ENCODE measurements at regions not wholly inside any gene's neighbourhood (a gene's known extent, or its start where the extent isn't known, plus 50 kb on each side); places are given as distances from the start of the nearest gene placed in this dataset.

DNA sequence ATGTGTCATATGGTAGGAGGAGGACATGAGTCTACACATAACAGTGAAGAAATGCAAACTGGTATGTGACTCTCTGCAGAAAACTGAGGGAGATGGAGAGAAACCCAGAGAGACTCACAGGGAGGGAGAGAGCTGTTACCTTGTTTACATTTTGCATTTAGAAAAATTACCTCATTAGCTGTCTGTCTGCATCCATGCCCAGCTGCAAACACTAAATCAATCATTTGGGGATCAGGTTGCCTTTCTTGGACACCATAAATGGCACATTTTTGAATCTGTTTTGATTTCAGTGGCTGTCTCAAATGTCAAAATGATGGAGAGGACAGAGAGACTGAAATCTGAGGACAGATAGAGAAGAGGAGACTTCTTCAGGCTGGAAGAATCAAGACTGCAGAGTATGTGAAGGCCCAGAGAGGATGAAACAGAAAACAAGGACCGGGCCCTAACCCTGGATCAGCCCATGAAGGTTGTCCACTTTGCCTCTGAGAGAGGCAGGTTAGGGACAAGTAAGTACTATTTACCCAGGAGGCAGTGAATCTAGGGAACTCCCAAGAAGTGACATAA, 92.2 kb downstream of the UNC5CL start (continued):
- TF ChIP-seq SIN3A (IDR thresholded peaks at IDR 0.05; ENCODE audit: low read depth): no peak

GRCh38 chr6:40937491-40937890, 101.5 kb downstream of the UNC5CL start:
- H3K36me3 ChIP-seq (ENCODE audit: control insufficient read depth in 1 of 2, insufficient read depth in 2 of 2, low read length in 2 of 2): no peaks in the 10 kb centered on the region
- no peak overlapping the region for H3K9ac ChIP-seq (ENCODE audit: low read length)
- ChIA-PET RAD21 (ENCODE audit: low non-redundant PET in 1 of 2, low total read pairs in 2 of 2, uncharacterized antibody in 2 of 2, unreplicated experiment in 2 of 2) (no interaction called here), CTCF (no interaction called here), POLR2A (no interaction called here)
- no peak overlapping the region for H3K4me2 ChIP-seq (ENCODE audit: low read length)
- DNase-seq (ENCODE audit: low read depth, low spot score): no peak
- H3K4me1 ChIP-seq (ENCODE audit: control insufficient read depth in 1 of 2, insufficient read depth in 2 of 2, low read length in 2 of 2): peaks cover 0 to 5% of the 10 kb centered on the region in 2 experiments; a peak in 1 of 4 replicates
- no peak overlapping the region for H3K4me3 ChIP-seq (replicated peaks in 1 of 2; ENCODE audit: low read depth in 1 of 2, low read length in 2 of 2)
- ATAC-seq: no peak
- H3K27ac ChIP-seq (ENCODE audit: low read depth, low read length): no peak overlapping the region
- no peaks in the 10 kb centered on the region for H3K9me2 ChIP-seq (ENCODE audit: insufficient read depth)
- H3K9me3 ChIP-seq (ENCODE audit: control insufficient read depth in 1 of 2, insufficient read depth in 1 of 2, low read depth in 1 of 2, low read length in 2 of 2): no peaks in the 10 kb centered on the region
- no TSS peak for BruUV-seq (replicated peaks)
- no peaks in the 10 kb centered on the region for H3K27me3 ChIP-seq (ENCODE audit: insufficient read depth, low read length)
- H4K20me1 ChIP-seq (ENCODE audit: insufficient read depth): no peaks in the 10 kb centered on the region
- TF ChIP-seq EZH2phosphoT487 (IDR thresholded peaks at IDR 0.05; ENCODE audit: borderline replicate concordance) (no peak), TCF7L2 (IDR thresholded peaks at IDR 0.05; ENCODE audit: borderline replicate concordance, extremely low read depth, insufficient read depth, insufficient read length) (no peak), RAD21 (IDR thresholded peaks at IDR 0.05; ENCODE audit: low read depth) (no peak), SIN3A (IDR thresholded peaks at IDR 0.05; ENCODE audit: low read depth) (no peak), CBX3 (IDR thresholded peaks at IDR 0.05; ENCODE audit: low read depth) (no peak), SRF (IDR thresholded peaks at IDR 0.05; ENCODE audit: low read depth) (no peak), FOSL1 (IDR thresholded peaks at IDR 0.05; ENCODE audit: low read depth) (no peak), CEBPB (IDR thresholded peaks at IDR 0.05; ENCODE audit: low read depth) (no peak), SP1 (IDR thresholded peaks at IDR 0.05; ENCODE audit: low read depth) (no peak), ZFX (IDR thresholded peaks at IDR 0.05) (no peak)
- TF ChIP-seq, protein P1, sequence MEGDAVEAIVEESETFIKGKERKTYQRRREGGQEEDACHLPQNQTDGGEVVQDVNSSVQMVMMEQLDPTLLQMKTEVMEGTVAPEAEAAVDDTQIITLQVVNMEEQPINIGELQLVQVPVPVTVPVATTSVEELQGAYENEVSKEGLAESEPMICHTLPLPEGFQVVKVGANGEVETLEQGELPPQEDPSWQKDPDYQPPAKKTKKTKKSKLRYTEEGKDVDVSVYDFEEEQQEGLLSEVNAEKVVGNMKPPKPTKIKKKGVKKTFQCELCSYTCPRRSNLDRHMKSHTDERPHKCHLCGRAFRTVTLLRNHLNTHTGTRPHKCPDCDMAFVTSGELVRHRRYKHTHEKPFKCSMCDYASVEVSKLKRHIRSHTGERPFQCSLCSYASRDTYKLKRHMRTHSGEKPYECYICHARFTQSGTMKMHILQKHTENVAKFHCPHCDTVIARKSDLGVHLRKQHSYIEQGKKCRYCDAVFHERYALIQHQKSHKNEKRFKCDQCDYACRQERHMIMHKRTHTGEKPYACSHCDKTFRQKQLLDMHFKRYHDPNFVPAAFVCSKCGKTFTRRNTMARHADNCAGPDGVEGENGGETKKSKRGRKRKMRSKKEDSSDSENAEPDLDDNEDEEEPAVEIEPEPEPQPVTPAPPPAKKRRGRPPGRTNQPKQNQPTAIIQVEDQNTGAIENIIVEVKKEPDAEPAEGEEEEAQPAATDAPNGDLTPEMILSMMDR (IDR thresholded peaks at IDR 0.05 in 2 of 3, conservative IDR thresholded peaks at IDR 0.05 in 1 of 3; ENCODE audit: borderline replicate concordance in 1 of 3, insufficient read depth in 1 of 3, low read depth in 2 of 3, low read length in 2 of 3): no peak
- TF ChIP-seq, protein P2, sequence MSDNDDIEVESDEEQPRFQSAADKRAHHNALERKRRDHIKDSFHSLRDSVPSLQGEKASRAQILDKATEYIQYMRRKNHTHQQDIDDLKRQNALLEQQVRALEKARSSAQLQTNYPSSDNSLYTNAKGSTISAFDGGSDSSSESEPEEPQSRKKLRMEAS (IDR thresholded peaks at IDR 0.05): no peak
- TF ChIP-seq, protein P3, sequence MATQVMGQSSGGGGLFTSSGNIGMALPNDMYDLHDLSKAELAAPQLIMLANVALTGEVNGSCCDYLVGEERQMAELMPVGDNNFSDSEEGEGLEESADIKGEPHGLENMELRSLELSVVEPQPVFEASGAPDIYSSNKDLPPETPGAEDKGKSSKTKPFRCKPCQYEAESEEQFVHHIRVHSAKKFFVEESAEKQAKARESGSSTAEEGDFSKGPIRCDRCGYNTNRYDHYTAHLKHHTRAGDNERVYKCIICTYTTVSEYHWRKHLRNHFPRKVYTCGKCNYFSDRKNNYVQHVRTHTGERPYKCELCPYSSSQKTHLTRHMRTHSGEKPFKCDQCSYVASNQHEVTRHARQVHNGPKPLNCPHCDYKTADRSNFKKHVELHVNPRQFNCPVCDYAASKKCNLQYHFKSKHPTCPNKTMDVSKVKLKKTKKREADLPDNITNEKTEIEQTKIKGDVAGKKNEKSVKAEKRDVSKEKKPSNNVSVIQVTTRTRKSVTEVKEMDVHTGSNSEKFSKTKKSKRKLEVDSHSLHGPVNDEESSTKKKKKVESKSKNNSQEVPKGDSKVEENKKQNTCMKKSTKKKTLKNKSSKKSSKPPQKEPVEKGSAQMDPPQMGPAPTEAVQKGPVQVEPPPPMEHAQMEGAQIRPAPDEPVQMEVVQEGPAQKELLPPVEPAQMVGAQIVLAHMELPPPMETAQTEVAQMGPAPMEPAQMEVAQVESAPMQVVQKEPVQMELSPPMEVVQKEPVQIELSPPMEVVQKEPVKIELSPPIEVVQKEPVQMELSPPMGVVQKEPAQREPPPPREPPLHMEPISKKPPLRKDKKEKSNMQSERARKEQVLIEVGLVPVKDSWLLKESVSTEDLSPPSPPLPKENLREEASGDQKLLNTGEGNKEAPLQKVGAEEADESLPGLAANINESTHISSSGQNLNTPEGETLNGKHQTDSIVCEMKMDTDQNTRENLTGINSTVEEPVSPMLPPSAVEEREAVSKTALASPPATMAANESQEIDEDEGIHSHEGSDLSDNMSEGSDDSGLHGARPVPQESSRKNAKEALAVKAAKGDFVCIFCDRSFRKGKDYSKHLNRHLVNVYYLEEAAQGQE (IDR thresholded peaks at IDR 0.05; ENCODE audit: low read depth): no peak
- intact Hi-C loops (cut with micrococcal nuclease): no loop called here
- no peak overlapping the region for H2AFZ ChIP-seq (ENCODE audit: low read depth, low read length, poor library complexity, severe bottlenecking)
- H3K79me2 ChIP-seq (ENCODE audit: insufficient read depth, low read length): no peaks in the 10 kb centered on the region

All from HCT116 (cell line).